Endothelial cell of umbilical vein (primary cell): ENCODE measurements at regions not wholly inside any gene's neighbourhood (a gene's known extent, or its start where the extent isn't known, plus 50 kb on each side); places are given as distances from the start of the nearest gene placed in this dataset.

Experiments used
- CTCF ChIP-seq, 2 donors: IDR thresholded peaks; 1 replicate in 1 of 2; 2 replicates in 1 of 2; pipeline ENCODE4 v1.5.1; 2011; ENCODE audit warnings: low read length in 2 of 2, mild to moderate bottlenecking in 2 of 2, moderate library complexity in 2 of 2, control low read depth in 1 of 2, inconsistent platforms in 1 of 2, low read depth in 1 of 2; ENCODE audit not compliant: insufficient read depth in 1 of 2; ENCODE audit errors: extremely low read depth in 1 of 2
- EZH2 ChIP-seq: IDR thresholded peaks from 2 replicates; pipeline ENCODE4 v1.6.1; 2012; ENCODE audit warnings: borderline replicate concordance, low read depth, mild to moderate bottlenecking, moderate library complexity, low read length, inconsistent platforms; ENCODE audit not compliant: severe bottlenecking
- FOS ChIP-seq: IDR thresholded peaks from 2 replicates; pipeline ENCODE4 v1.6.1; 2011; ENCODE audit warnings: mild to moderate bottlenecking, low read length, moderate library complexity, borderline replicate concordance; ENCODE audit not compliant: insufficient read depth
- JUN ChIP-seq: IDR thresholded peaks from 2 replicates; pipeline ENCODE4 v1.6.1; 2011; ENCODE audit warnings: borderline replicate concordance, low read depth; ENCODE audit not compliant: insufficient read length, insufficient read depth
- MYC ChIP-seq: IDR thresholded peaks from one replicate; pipeline ENCODE4 v1.6.1; 2011; ENCODE audit warnings: mild to moderate bottlenecking, low read depth, low read length
- POLR2A ChIP-seq: IDR thresholded peaks from 2 replicates; pipeline ENCODE4 v1.6.1; 2012; ENCODE audit warnings: low read depth, mild to moderate bottlenecking, control low read depth, low read length
- POLR2AphosphoS5 ChIP-seq: IDR thresholded peaks from 2 replicates; pipeline ENCODE4 v1.6.1; 2012; ENCODE audit warnings: low read depth, mild to moderate bottlenecking, control low read depth, low read length, moderate library complexity; ENCODE audit not compliant: insufficient read depth
- TF ChIP-seq, protein P1 (sequence below): IDR thresholded peaks from 2 replicates; pipeline ENCODE4 v1.6.1; 2011; ENCODE audit not compliant: insufficient read depth, insufficient read length

- TF ChIP-seq CTCF (IDR thresholded peaks at IDR 0.05; ENCODE audit: extremely low read depth in 1 of 2, insufficient read depth in 1 of 2, low read depth in 1 of 2, low read length in 2 of 2) (no peak), POLR2A (no peak), EZH2 (no peak), POLR2AphosphoS5 (no peak), FOS (no peak), MYC (no peak), JUN (peak; percentile 37)
- TF ChIP-seq, protein P1, sequence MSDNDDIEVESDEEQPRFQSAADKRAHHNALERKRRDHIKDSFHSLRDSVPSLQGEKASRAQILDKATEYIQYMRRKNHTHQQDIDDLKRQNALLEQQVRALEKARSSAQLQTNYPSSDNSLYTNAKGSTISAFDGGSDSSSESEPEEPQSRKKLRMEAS: no peak
These were observed 73.1 kb downstream of the RESF1 start for GRCh38 chr12:32032205-32032810.
